NT2/D1 (cell line): ENCODE measurements at regions not wholly inside any gene's neighbourhood (a gene's known extent, or its start where the extent isn't known, plus 50 kb on each side); places are given as distances from the start of the nearest gene placed in this dataset.

Experiments
- SUZ12 ChIP-seq: IDR thresholded peaks from 2 replicates; pipeline ENCODE4 v1.6.1; 2011; ENCODE audit not compliant: insufficient read length, insufficient read depth; ENCODE audit errors: extremely low read depth
- YY1 ChIP-seq: IDR thresholded peaks from 2 replicates; pipeline ENCODE4 v1.6.1; 2011; ENCODE audit not compliant: insufficient read length, insufficient read depth
- ZNF274 ChIP-seq: IDR thresholded peaks from 2 replicates; pipeline ENCODE4 v1.6.1; 2011; ENCODE audit warnings: mild to moderate bottlenecking, low read depth, low read length

DNA sequence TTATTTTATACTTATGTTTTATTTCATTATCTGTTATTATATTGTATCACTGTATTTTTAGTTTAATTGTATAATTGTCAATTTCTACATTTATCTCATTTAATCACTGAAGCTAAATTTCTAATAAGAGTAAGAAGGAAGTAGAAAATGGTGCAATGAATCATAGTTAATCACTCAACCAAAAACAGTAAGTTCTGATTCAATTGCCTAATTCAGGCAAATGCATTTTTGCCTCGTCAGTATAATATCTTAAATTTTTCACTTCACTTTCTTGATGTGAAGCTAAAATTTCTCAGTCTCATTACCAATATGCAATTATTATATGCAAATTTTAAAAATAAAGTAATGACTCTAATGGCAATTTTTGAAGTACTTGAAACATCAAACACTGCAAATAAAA is 340.5 kb upstream of the USP15 start:
- no peak for TF ChIP-seq ZNF274
- TF ChIP-seq SUZ12 = no peak
- TF ChIP-seq YY1 = no peak
